GM18526 (cell line): ENCODE measurements at regions not wholly inside any gene's neighbourhood (a gene's known extent, or its start where the extent isn't known, plus 50 kb on each side); places are given as distances from the start of the nearest gene placed in this dataset.

Source experiments
- POLR2A ChIP-seq: IDR thresholded peaks from 3 replicates; pipeline ENCODE4 v1.6.1; 2011; ENCODE audit not compliant: insufficient read length; ENCODE audit errors: extremely low read depth

GRCh38 chr22:22111267-22111751 lies 128.7 kb upstream of the TOP3B start:
- no peak for TF ChIP-seq POLR2A

DNA sequence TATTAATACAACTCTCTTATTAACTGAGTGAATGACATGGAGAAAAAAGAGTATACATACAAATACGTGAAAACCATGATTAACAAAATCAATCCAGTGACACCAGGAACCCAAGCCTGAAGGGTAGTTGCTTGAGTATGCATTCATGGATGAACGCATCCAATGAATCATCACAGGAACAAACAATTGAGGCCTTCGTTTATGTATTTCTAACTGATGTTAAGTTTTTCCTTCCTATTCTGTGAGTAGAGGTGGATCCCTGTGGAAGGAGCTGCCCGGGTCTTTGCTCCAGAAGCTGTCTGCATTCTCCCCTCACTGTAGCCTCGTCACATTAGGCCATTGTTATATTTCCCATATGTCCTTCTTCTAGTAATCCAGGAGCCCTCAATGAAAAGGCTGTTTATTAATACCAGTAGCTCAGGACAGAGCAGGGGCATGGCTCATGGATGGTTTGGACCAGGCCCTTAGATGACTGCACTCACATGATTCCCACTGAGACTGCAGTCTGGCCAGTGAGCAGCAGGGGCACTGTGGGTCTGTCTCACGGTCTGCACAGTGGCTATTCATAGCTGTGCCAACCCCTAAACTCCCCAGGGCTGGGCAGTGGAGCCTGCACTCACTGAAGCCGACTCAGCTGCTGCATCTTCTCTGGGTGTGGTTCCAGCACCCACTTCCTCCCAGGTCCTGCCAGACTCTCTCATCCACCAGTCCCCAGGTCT lies 128.1 kb upstream of the TOP3B start:
- no peak for TF ChIP-seq POLR2A

DNA sequence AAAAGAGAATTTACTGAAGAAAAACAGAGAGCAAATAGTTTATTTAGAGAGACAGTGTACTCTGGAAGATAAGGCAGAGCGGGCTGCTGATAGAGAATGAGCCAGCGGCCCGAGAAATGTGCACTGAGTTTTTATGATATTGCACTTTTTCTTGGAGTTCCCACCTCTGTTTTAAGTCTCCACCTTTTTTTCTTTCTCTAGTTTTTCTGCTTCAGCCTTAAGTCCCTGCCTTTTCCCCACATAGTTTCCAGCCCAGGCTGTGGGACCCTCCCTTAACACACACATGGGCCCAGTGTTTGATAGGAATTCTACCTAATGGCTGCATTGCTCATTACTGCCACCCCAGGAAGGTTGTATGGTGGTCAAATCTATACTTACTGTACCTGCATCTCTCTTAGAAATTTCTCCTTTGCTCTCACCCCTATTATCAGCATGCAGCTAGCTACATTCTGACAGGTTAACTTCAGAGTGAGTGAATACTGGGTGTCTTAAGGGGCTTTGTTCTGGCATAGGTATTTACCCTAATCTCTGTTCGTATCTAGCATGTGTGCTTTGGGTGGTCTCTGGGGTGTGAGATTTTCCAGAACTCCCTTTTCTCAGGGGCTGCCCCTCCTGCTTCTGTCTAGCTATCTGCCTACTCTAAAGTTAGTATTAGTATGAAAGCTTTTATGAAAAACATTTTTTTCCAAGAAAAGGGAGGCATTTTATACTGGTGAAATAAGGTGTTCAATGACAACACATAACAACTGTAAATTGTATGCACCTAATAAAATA lies 127.3 kb upstream of the TOP3B start:
- no peak for TF ChIP-seq POLR2A

- no peak for TF ChIP-seq POLR2A
Measured at GRCh38 chr22:22106855-22107254, 124.3 kb upstream of the TOP3B start.

- TF ChIP-seq POLR2A = no peak
Measured at GRCh38 chr22:22105364-22105763, 122.8 kb upstream of the TOP3B start.

- no peak for TF ChIP-seq POLR2A
Measured at GRCh38 chr22:22103078-22103875, 120.7 kb upstream of the TOP3B start.

GRCh38 chr22:22099833-22100812 lies 117.5 kb upstream of the TOP3B start:
- no peak for TF ChIP-seq POLR2A

DNA sequence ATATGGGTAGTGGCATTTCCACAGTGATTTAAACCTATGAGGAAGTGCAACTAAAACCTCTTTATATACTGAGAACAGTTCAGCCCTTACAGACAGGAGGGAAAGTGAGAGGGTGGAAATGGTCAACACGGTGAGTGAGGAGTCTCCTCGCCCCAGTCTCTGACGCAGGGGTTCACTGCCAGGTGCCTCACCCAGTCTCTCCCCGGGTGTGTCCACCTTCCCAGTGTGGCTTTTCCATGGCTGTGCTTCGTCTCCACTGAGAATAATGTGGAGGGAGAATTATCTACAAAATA lies 116.6 kb upstream of the TOP3B start:
- no peak for TF ChIP-seq POLR2A

DNA sequence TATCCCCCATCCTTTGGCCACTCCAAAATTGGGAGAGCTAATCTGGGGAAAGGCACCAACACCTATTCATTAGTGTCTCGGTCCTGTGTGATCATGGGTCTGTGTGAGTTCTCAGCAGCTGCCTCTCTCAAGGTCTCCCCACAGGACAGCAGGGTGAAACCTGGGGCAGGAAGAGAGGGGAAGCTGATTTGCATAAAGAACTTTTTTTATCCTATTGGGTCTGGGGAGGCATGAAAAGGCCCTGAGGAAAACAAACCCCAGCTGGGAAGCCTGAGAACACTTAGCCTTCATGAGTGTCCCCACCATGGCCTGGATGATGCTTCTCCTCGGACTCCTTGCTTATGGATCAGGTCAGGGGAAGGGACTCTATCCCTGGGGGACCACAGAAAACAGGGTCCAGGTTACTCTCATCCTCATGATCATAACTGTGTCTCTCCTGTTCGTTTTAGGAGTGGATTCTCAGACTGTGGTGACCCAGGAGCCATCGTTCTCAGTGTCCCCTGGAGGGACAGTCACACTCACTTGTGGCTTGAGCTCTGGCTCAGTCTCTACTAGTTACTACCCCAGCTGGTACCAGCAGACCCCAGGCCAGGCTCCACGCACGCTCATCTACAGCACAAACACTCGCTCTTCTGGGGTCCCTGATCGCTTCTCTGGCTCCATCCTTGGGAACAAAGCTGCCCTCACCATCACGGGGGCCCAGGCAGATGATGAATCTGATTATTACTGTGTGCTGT lies 116.0 kb upstream of the TOP3B start:
- no peak for TF ChIP-seq POLR2A

- TF ChIP-seq POLR2A = no peak
Measured at GRCh38 chr22:22097727-22098228, 115.2 kb upstream of the TOP3B start.

DNA sequence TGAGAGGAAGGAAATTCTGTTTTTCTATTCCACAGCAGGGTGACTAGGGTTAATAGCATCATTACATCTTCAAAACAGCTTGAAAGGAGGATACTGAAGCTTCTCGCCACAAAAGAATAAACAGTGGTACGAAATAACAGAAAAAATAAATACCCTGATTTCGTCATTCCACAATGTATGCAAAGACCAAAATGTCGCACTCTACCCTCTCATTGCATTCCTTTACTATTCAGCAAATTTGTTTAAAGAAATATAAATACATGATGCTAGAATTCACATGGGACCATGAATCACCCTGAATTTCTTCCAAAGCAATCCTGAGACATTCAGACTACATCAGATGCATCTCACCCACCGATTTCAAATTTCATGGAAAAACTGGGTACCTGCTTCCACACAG lies 112.3 kb upstream of the TOP3B start:
- TF ChIP-seq POLR2A = no peak

GRCh38 chr22:22094514-22094913 lies 111.9 kb upstream of the TOP3B start:
- no peak for TF ChIP-seq POLR2A

DNA sequence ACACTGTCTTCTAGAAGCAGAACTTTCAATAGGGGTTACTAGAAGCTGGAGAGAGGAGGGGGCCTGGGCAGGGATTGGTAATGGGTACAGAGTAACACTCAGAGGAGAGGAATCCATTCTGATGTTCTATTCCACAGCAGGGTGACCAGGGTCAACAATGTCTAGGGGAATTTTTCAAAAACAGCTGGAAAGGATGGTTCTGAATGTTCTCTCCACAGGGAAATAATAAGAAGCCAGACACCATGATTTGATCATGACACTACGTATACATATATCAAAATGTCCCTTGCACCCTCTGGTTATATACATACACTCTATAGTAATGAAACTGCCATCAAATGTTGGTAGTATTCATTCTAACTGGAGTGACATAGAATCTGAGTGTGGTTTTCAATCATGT lies 111.2 kb upstream of the TOP3B start:
- no peak for TF ChIP-seq POLR2A

DNA sequence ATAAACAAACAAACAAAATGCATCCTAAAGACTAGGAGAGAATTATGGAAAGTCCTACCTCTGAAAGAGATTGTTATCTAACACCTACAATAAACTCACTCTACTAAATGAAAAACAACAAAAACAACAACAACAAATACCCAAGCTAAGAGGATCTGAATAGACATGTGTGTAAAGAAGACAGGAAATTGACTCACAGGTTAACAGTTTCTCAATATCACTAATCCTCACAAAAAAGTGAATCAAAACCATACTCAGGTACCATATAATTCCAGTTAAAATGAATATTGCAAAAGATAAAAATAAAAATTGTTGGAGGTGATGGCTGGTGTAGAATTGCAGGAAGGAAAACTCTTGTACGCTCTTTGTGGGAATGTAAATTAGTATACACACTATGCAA lies 110.4 kb upstream of the TOP3B start:
- TF ChIP-seq POLR2A = no peak
